ENCODE measurements at regions not wholly inside any gene's neighbourhood (a gene's known extent, or its start where the extent isn't known, plus 50 kb on each side); places are given as distances from the start of the nearest gene placed in this dataset.
A peak's percentile ranks its signal among the peaks of the same experiment; 100 is the strongest.

DNA sequence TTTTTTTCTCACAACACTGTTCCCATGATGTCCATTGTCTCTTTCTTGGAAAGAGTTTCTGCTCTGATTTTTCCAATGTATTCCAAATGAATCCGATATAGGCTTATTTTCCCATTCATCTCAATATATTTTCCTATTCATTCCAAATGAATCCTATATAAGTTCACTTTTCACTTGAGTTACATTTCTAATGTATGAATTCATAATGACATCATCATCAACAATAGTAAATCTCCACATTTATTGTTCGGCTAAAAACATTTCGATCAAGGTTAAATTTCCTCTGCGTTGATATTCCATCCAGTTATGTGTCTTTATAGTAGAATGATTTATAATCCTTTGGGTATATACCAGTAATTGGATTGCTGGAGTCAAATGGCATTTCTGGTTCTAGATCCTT is 76.7 kb upstream of the SLC8A1 start:
- TF ChIP-seq, protein P1, sequence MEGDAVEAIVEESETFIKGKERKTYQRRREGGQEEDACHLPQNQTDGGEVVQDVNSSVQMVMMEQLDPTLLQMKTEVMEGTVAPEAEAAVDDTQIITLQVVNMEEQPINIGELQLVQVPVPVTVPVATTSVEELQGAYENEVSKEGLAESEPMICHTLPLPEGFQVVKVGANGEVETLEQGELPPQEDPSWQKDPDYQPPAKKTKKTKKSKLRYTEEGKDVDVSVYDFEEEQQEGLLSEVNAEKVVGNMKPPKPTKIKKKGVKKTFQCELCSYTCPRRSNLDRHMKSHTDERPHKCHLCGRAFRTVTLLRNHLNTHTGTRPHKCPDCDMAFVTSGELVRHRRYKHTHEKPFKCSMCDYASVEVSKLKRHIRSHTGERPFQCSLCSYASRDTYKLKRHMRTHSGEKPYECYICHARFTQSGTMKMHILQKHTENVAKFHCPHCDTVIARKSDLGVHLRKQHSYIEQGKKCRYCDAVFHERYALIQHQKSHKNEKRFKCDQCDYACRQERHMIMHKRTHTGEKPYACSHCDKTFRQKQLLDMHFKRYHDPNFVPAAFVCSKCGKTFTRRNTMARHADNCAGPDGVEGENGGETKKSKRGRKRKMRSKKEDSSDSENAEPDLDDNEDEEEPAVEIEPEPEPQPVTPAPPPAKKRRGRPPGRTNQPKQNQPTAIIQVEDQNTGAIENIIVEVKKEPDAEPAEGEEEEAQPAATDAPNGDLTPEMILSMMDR (conservative IDR thresholded peaks at IDR 0.05; ENCODE audit: low read length), result no peak
- no peak for TF ChIP-seq EZH2phosphoT487 (IDR thresholded peaks at IDR 0.05; ENCODE audit: borderline replicate concordance, low read depth, low read length)
- no peaks in the 10 kb centered on the region for H3K79me2 ChIP-seq (ENCODE audit: insufficient read depth, low read depth, low read length)
- no peak overlapping the region for H3K4me2 ChIP-seq (ENCODE audit: low read length)
- no peak for DNase-seq (ENCODE audit: low spot score)
- no peaks in the 10 kb centered on the region for H3K36me3 ChIP-seq (ENCODE audit: insufficient read depth, low read length)
- H4K20me1 ChIP-seq (ENCODE audit: insufficient read depth, low read length), result no peaks in the 10 kb centered on the region
- intact Hi-C loops (cut with micrococcal nuclease; ENCODE audit: unreplicated experiment), result no loop called here
- BruUV-seq (replicated peaks), result no TSS peak
- H3K4me1 ChIP-seq (ENCODE audit: insufficient read depth, low read length, poor library complexity, severe bottlenecking), result no peaks in the 10 kb centered on the region
- H2AFZ ChIP-seq (ENCODE audit: low read length), result no peak overlapping the region
- no peak overlapping the region for H3K4me3 ChIP-seq (ENCODE audit: low read depth, low read length, poor library complexity, severe bottlenecking)
- no peak overlapping the region for H3K27ac ChIP-seq (ENCODE audit: low read depth, low read length, poor library complexity, severe bottlenecking)
- ChIA-PET CTCF (ENCODE audit: unreplicated experiment) (no interaction called here), POLR2A (interaction anchor here (1.3 kb wide), 1 partner anchor 16 kb away, joined by 3 read pairs; no protein-coding TSS in a partner anchor)
- H3K9me2 ChIP-seq (ENCODE audit: insufficient read depth, low read length), result no peaks in the 10 kb centered on the region
- H3K9me3 ChIP-seq (ENCODE audit: low read length), result no peaks in the 10 kb centered on the region

- no peaks in the 10 kb centered on the region for H3K9me3 ChIP-seq (ENCODE audit: low read length)
- POLR2A ChIA-PET, result no interaction called here
- H2AFZ ChIP-seq (ENCODE audit: low read length), result no peak overlapping the region
- H3K27ac ChIP-seq (ENCODE audit: low read depth, low read length, poor library complexity, severe bottlenecking), result no peak overlapping the region
- peaks cover 7% of the 10 kb centered on the region for H3K4me1 ChIP-seq (ENCODE audit: insufficient read depth, low read length, poor library complexity, severe bottlenecking)
- no peaks in the 10 kb centered on the region for H3K79me2 ChIP-seq (ENCODE audit: insufficient read depth, low read depth, low read length)
- no peak overlapping the region for H3K4me2 ChIP-seq (ENCODE audit: low read length)
- 0 out of 2 replicates have a peak, but pooled peaks cover 3% of the 10 kb centered on the region for H3K9me2 ChIP-seq (ENCODE audit: insufficient read depth, low read length)
- TF ChIP-seq EZH2phosphoT487 (IDR thresholded peaks at IDR 0.05; ENCODE audit: borderline replicate concordance, low read depth, low read length), result no peak
- TF ChIP-seq, protein P1 (conservative IDR thresholded peaks at IDR 0.05; ENCODE audit: low read length), result no peak
- intact Hi-C loops (cut with micrococcal nuclease; ENCODE audit: unreplicated experiment), result no loop called here
- H4K20me1 ChIP-seq (ENCODE audit: insufficient read depth, low read length), result no peaks in the 10 kb centered on the region
- CTCF ChIA-PET (ENCODE audit: unreplicated experiment), result no interaction called here
- no peak for DNase-seq (ENCODE audit: low spot score)
- BruUV-seq (replicated peaks), result no TSS peak
- H3K4me3 ChIP-seq (ENCODE audit: low read depth, low read length, poor library complexity, severe bottlenecking), result no peak overlapping the region
- H3K36me3 ChIP-seq (ENCODE audit: insufficient read depth, low read length), result no peaks in the 10 kb centered on the region
Measured at GRCh38 chr2:40531359-40531758, 79.5 kb upstream of the SLC8A1 start.

- intact Hi-C loops (cut with micrococcal nuclease; ENCODE audit: unreplicated experiment), result no loop called here
- no peaks in the 10 kb centered on the region for H3K36me3 ChIP-seq (ENCODE audit: insufficient read depth, low read length)
- no peaks in the 10 kb centered on the region for H4K20me1 ChIP-seq (ENCODE audit: insufficient read depth, low read length)
- DNase-seq (ENCODE audit: low spot score), result peak; percentile 13
- 0 out of 2 replicates have a peak, but pooled peaks cover 3% of the 10 kb centered on the region for H3K9me2 ChIP-seq (ENCODE audit: insufficient read depth, low read length)
- H3K27ac ChIP-seq (ENCODE audit: low read depth, low read length, poor library complexity, severe bottlenecking), result no peak overlapping the region
- no TSS peak for BruUV-seq (replicated peaks)
- TF ChIP-seq EZH2phosphoT487 (IDR thresholded peaks at IDR 0.05; ENCODE audit: borderline replicate concordance, low read depth, low read length), result no peak
- TF ChIP-seq, protein P1 (conservative IDR thresholded peaks at IDR 0.05; ENCODE audit: low read length), result no peak
- no peaks in the 10 kb centered on the region for H3K9me3 ChIP-seq (ENCODE audit: low read length)
- no peaks in the 10 kb centered on the region for H3K79me2 ChIP-seq (ENCODE audit: insufficient read depth, low read depth, low read length)
- peak overlapping the region; percentile 7; the same call in 1 of the 2 replicates for H3K4me2 ChIP-seq (ENCODE audit: low read length)
- no peak overlapping the region for H3K4me3 ChIP-seq (ENCODE audit: low read depth, low read length, poor library complexity, severe bottlenecking)
- ChIA-PET CTCF (ENCODE audit: unreplicated experiment) (no interaction called here), POLR2A (interaction anchor here (1.0 to 1.4 kb wide), 2 partner anchors 85 to 396 kb away, joined by 3 read pairs; no protein-coding TSS in a partner anchor)
- H2AFZ ChIP-seq (ENCODE audit: low read length), result peak overlapping the region; percentile 78
- H3K4me1 ChIP-seq (ENCODE audit: insufficient read depth, low read length, poor library complexity, severe bottlenecking), result peaks cover 7% of the 10 kb centered on the region
Measured at GRCh38 chr2:40534528-40534927, 82.6 kb upstream of the SLC8A1 start.
